Lung (tissue), 11 donors: ENCODE measurements at regions not wholly inside any gene's neighbourhood (a gene's known extent, or its start where the extent isn't known, plus 50 kb on each side); places are given as distances from the start of the nearest gene placed in this dataset.

ENCODE experiments used
- ATAC-seq: fragments of 200-7000 bp; cut with Tn5 transposase; one replicate; pipeline ENCODE4 v1.9.1; 2020; ENCODE audit warnings: moderate number of reproducible peaks; ENCODE audit not compliant: insufficient read depth, low FRiP score
- DNase-seq, 3 donors: peaks; one replicate each; pipeline ENCODE4 v3.0.0-alpha.2; 2013 to 2017
- H3K27ac ChIP-seq, 2 donors: one replicate each; pipeline ENCODE4 v1.5.1; 2013; ENCODE audit warnings: mild to moderate bottlenecking in 2 of 2, moderate library complexity in 2 of 2, control low read depth in 1 of 2, inconsistent platforms in 1 of 2, low read depth in 1 of 2, low read length in 1 of 2
- H3K27me3 ChIP-seq, 3 donors: one replicate each; pipeline ENCODE4 v1.5.1; 2013; ENCODE audit warnings: low read length in 2 of 3; ENCODE audit not compliant: control insufficient read depth in 3 of 3, insufficient read depth in 3 of 3
- H3K36me3 ChIP-seq, 4 donors: one replicate each; pipeline ENCODE4 v1.5.1; 2013; ENCODE audit warnings: low read length in 4 of 4, mild to moderate bottlenecking in 1 of 4, moderate library complexity in 1 of 4; ENCODE audit not compliant: control insufficient read depth in 4 of 4, insufficient read depth in 4 of 4
- H3K4me1 ChIP-seq, 5 donors: one replicate each; pipeline ENCODE4 v1.5.1; 2013; ENCODE audit warnings: low read length in 5 of 5, mild to moderate bottlenecking in 2 of 5, moderate library complexity in 1 of 5; ENCODE audit not compliant: control insufficient read depth in 5 of 5, insufficient read depth in 5 of 5
- H3K4me3 ChIP-seq: one replicate; pipeline ENCODE4 v1.5.1; 2013; ENCODE audit warnings: mild to moderate bottlenecking, control low read depth, moderate library complexity
- H3K9ac ChIP-seq, 2 donors: one replicate each; pipeline ENCODE4 v1.5.1; 2013; ENCODE audit warnings: low read length in 2 of 2, control low read depth in 1 of 2; ENCODE audit not compliant: insufficient read depth in 1 of 2
- H3K9me3 ChIP-seq, 4 donors: one replicate each; pipeline ENCODE4 v1.5.1; 2013; ENCODE audit warnings: low read length in 3 of 4, mild to moderate bottlenecking in 1 of 4, moderate library complexity in 1 of 4; ENCODE audit not compliant: control insufficient read depth in 4 of 4, insufficient read depth in 3 of 4
- CTCF ChIP-seq: IDR thresholded peaks from 2 replicates; pipeline ENCODE4 v1.5.1; 2012; ENCODE audit warnings: mild to moderate bottlenecking; ENCODE audit errors: control extremely low read depth, extremely low read depth
- WGBS, 2 donors: extraction: QIAGEN DNeasy Blood & Tissue Kit; methylation state at CpG; one replicate each; pipeline ENCODE4 v1.1.7; 2013; 5-methylcytosine and 5-hydroxymethylcytosine counted together
- donor health status: control.
- donor health status: control.
- donor health status: Bipolar disorder and iron deficiency.
- donor health status: healthy.
- donor health status: DM: yes; HTN: yes; CAD: no.

GRCh38 chr5:74319076-74319475, 321.5 kb downstream of the ENC1 start:
- no peaks in the 10 kb centered on the region for H3K36me3 ChIP-seq
- peaks cover 0 to 7% (median 6%) of the 10 kb centered on the region in 5 donors for H3K4me1 ChIP-seq
- no peaks in the 10 kb centered on the region for H3K27me3 ChIP-seq
- ATAC-seq (no peak), DNase-seq (no peak)
- H3K9ac ChIP-seq, result no peak overlapping the region
- WGBS, 2 donors, result 86 to 93% methylated on average over 3 of the region's 3 CpGs
- no peak for TF ChIP-seq CTCF
- no peak overlapping the region for H3K27ac ChIP-seq
- H3K4me3 ChIP-seq, result no peak overlapping the region
- no peaks in the 10 kb centered on the region for H3K9me3 ChIP-seq

GRCh38 chr5:74316064-74316603, 324.4 kb downstream of the ENC1 start:
- Histone ChIP-seq H3K9ac (no peak overlapping the region), H3K9me3 (no peaks in the 10 kb centered on the region), H3K27ac (peak overlapping the region in 1 of 2 donors; percentile 15), H3K27me3 (no peaks in the 10 kb centered on the region), H3K4me1 (peaks cover 0 to 17% (median 7%) of the 10 kb centered on the region in 5 donors), H3K36me3 (no peaks in the 10 kb centered on the region), H3K4me3 (no peak overlapping the region)
- WGBS, 2 donors, result 46 to 75% methylated on average over 3 of the region's 3 CpGs
- DNase-seq (peak in 2 of 3 donors; percentile 28 to 51), ATAC-seq (peak; percentile 76)
- no peak for TF ChIP-seq CTCF

GRCh38 chr5:74314906-74315305, 325.6 kb downstream of the ENC1 start:
- no peak overlapping the region for H3K4me3 ChIP-seq
- H3K27ac ChIP-seq, result no peak overlapping the region
- TF ChIP-seq CTCF, result no peak
- DNase-seq (no peak), ATAC-seq (no peak)
- no peaks in the 10 kb centered on the region for H3K27me3 ChIP-seq
- no peak overlapping the region for H3K9ac ChIP-seq
- H3K9me3 ChIP-seq, result no peaks in the 10 kb centered on the region
- H3K36me3 ChIP-seq, result no peaks in the 10 kb centered on the region
- peaks cover 0 to 17% (median 7%) of the 10 kb centered on the region in 5 donors for H3K4me1 ChIP-seq

- TF ChIP-seq CTCF, result no peak
- DNase-seq, result no peak
- no peak overlapping the region for H3K4me3 ChIP-seq
- 80 to 88% methylated on average over 5 of the region's 5 CpGs for WGBS, 2 donors
- H3K4me1 ChIP-seq, result peaks cover 0 to 17% (median 7%) of the 10 kb centered on the region in 5 donors
- H3K27me3 ChIP-seq, result no peaks in the 10 kb centered on the region
- no peaks in the 10 kb centered on the region for H3K36me3 ChIP-seq
- no peaks in the 10 kb centered on the region for H3K9me3 ChIP-seq
- no peak overlapping the region for H3K9ac ChIP-seq
- no peak overlapping the region for H3K27ac ChIP-seq
- no peak for ATAC-seq
These were observed 326.6 kb downstream of the ENC1 start for GRCh38 chr5:74313896-74314295.
